Osteoblast (primary cell): ENCODE measurements at regions not wholly inside any gene's neighbourhood (a gene's known extent, or its start where the extent isn't known, plus 50 kb on each side); places are given as distances from the start of the nearest gene placed in this dataset.
"Not testable (repeated sequence)": the region's sequence is repeated elsewhere in the genome, so short reads cannot be mapped to it uniquely, and the experiment has no call there.

Experiments
- DNase-seq: peaks from one replicate; pipeline ENCODE4 v3.0.0; 2011; ENCODE audit warnings: low spot score, mixed read lengths; ENCODE audit not compliant: insufficient read length; ENCODE audit errors: missing footprints
- H2AFZ ChIP-seq: 2 replicates; pipeline ENCODE4 v1.6.0; 2011; ENCODE audit warnings: mild to moderate bottlenecking, low read length
- H3K27ac ChIP-seq: 2 replicates; pipeline ENCODE4 v1.5.1; 2011; ENCODE audit warnings: mild to moderate bottlenecking, low read depth, low read length, moderate library complexity
- H3K27me3 ChIP-seq: 2 replicates; pipeline ENCODE4 v1.6.0; 2012; ENCODE audit warnings: mild to moderate bottlenecking, control low read depth, inconsistent platforms, low read length, moderate library complexity; ENCODE audit not compliant: insufficient read depth
- H3K36me3 ChIP-seq: 2 replicates; pipeline ENCODE4 v1.5.1; 2011; ENCODE audit warnings: mild to moderate bottlenecking, low read length, control low read depth, moderate library complexity; ENCODE audit not compliant: insufficient read depth
- H3K4me1 ChIP-seq: 2 replicates; pipeline ENCODE4 v1.5.1; 2011; ENCODE audit warnings: mild to moderate bottlenecking, low read length, control low read depth, moderate library complexity; ENCODE audit not compliant: insufficient read depth
- H3K4me2 ChIP-seq: 2 replicates; pipeline ENCODE4 v1.6.0; 2011; ENCODE audit warnings: mild to moderate bottlenecking, low read length; ENCODE audit not compliant: insufficient read depth
- H3K4me3 ChIP-seq: fragments of 200-600 bp; sonication (generic); 3 replicates; pipeline ENCODE4 v1.5.1; 2012; ENCODE audit warnings: mild to moderate bottlenecking, low read length, inconsistent platforms; ENCODE audit not compliant: insufficient read depth
- H3K79me2 ChIP-seq: 2 replicates; pipeline ENCODE4 v1.6.0; 2012; ENCODE audit warnings: mild to moderate bottlenecking, low read length, control low read depth, inconsistent platforms; ENCODE audit not compliant: insufficient read depth
- H3K9me3 ChIP-seq: 2 replicates; pipeline ENCODE4 v1.5.1; 2011; ENCODE audit warnings: low read depth, low read length, control low read depth
- H4K20me1 ChIP-seq: 2 replicates; pipeline ENCODE4 v1.6.0; 2012; ENCODE audit warnings: mild to moderate bottlenecking, low read length, control low read depth; ENCODE audit not compliant: insufficient read depth
- TF ChIP-seq, protein P1 (sequence below): IDR thresholded peaks from 2 replicates; pipeline ENCODE4 v1.5.1; 2011; ENCODE audit warnings: mild to moderate bottlenecking, low read depth, low read length, moderate library complexity; ENCODE audit errors: extremely low read depth

DNA sequence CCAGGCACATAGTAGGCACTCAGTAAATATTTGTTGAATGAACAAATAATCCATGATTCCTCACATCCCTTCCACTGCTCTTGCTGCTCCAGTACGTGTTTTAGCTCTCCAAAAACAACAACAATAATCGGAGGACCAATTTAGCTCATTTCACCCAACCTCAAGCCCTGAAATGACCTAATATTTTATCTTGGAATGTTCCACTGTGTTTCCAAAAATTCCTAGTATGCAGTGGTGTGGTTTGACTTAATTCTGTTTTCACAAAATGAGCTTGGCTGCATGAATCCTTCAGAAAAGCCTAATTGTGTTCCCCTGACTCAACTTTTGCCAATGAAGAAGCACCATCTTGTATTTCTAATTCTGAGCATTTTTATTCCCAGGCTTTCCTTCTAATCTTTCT, 168.0 kb upstream of the PHACTR1 start:
- H2AFZ ChIP-seq = no peak overlapping the region
- no peak overlapping the region for H3K4me3 ChIP-seq
- DNase-seq = peak; percentile 82
- H3K79me2 ChIP-seq = no peaks in the 10 kb centered on the region
- H3K4me2 ChIP-seq = no peak overlapping the region
- H3K36me3 ChIP-seq = no peaks in the 10 kb centered on the region
- no peaks in the 10 kb centered on the region for H4K20me1 ChIP-seq
- no peaks in the 10 kb centered on the region for H3K9me3 ChIP-seq
- no peaks in the 10 kb centered on the region for H3K27me3 ChIP-seq
- H3K4me1 ChIP-seq = peaks cover 19% of the 10 kb centered on the region
- TF ChIP-seq, protein P1, sequence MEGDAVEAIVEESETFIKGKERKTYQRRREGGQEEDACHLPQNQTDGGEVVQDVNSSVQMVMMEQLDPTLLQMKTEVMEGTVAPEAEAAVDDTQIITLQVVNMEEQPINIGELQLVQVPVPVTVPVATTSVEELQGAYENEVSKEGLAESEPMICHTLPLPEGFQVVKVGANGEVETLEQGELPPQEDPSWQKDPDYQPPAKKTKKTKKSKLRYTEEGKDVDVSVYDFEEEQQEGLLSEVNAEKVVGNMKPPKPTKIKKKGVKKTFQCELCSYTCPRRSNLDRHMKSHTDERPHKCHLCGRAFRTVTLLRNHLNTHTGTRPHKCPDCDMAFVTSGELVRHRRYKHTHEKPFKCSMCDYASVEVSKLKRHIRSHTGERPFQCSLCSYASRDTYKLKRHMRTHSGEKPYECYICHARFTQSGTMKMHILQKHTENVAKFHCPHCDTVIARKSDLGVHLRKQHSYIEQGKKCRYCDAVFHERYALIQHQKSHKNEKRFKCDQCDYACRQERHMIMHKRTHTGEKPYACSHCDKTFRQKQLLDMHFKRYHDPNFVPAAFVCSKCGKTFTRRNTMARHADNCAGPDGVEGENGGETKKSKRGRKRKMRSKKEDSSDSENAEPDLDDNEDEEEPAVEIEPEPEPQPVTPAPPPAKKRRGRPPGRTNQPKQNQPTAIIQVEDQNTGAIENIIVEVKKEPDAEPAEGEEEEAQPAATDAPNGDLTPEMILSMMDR = no peak
- H3K27ac ChIP-seq = peak overlapping the region; percentile 38

DNA sequence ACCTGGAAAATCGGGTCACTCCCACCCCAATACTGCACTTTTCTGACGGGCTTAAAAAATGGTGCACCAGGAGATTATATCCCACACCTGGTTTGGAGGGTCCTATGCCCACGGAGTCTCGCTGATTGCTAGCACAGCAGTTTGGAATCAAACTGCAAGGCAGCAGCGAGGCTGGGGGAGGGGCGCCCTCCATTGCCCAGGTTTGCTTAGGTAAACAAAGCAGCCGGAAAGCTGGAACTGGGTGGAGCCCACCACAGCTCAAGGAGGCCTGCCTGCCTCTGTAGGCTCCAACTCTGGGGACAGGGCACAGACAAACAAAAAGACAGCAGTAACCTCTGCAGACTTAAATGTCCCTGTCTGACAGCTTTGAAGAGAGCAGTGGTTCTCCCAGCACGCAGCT, 167.1 kb upstream of the PHACTR1 start:
- H3K9me3 ChIP-seq, DNase-seq, H3K79me2 ChIP-seq, H3K36me3 ChIP-seq, H3K27me3 ChIP-seq, H3K4me3 ChIP-seq, H2AFZ ChIP-seq, H3K4me2 ChIP-seq, H4K20me1 ChIP-seq, H3K27ac ChIP-seq: not testable (repeated sequence)
- H3K4me1 ChIP-seq = peaks cover 19% of the 10 kb centered on the region

DNA sequence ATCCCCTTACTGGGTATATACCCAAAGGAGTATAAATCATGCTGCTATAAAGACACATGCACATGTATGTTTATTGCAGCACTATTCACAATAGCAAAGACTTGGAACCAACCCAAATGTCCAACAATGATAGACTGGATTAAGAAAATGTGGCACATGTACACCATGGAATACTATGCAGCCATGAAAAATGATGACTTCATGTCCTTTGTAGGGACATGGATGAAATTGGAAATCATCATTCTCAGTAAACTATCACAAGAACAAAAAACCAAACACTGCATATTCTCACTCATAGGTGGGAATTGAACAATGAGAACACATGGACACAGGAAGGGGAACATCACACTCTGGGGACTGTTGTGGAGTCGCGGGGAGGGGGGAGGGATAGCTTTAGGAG, 161.7 kb upstream of the PHACTR1 start:
- H3K4me3 ChIP-seq, H3K27me3 ChIP-seq, H3K27ac ChIP-seq, H3K9me3 ChIP-seq, H3K79me2 ChIP-seq, H4K20me1 ChIP-seq, H2AFZ ChIP-seq, H3K36me3 ChIP-seq, H3K4me1 ChIP-seq, H3K4me2 ChIP-seq, DNase-seq: not testable (repeated sequence)

DNA sequence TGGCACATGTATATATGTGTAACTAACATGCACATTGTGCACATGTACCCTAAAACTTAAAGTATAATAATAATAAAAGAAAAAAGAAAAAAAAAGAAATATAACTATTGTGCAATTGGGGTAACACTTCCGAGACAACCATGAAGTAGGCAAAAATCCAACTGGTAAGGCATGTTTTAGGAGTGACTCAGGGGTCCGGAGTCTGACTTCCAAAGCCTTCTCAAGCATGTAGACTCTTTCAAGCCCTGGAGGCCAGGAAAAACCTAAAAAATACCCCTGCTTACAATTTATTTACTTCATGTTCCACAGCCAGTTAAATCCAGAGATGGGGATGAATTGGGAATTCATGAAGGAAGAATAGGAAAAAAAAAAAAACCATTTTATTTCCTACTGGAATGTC, 161.3 kb upstream of the PHACTR1 start:
- Histone ChIP-seq H2AFZ (no peak overlapping the region), H3K4me2 (no peak overlapping the region), H3K79me2 (no peaks in the 10 kb centered on the region), H3K9me3 (no peaks in the 10 kb centered on the region), H3K4me1 (no peaks in the 10 kb centered on the region), H3K36me3 (no peaks in the 10 kb centered on the region), H4K20me1 (no peaks in the 10 kb centered on the region), H3K27me3 (no peaks in the 10 kb centered on the region), H3K4me3 (no peak overlapping the region), H3K27ac (no peak overlapping the region)
- TF ChIP-seq, protein P1 = no peak
- peak; percentile 73 for DNase-seq

DNA sequence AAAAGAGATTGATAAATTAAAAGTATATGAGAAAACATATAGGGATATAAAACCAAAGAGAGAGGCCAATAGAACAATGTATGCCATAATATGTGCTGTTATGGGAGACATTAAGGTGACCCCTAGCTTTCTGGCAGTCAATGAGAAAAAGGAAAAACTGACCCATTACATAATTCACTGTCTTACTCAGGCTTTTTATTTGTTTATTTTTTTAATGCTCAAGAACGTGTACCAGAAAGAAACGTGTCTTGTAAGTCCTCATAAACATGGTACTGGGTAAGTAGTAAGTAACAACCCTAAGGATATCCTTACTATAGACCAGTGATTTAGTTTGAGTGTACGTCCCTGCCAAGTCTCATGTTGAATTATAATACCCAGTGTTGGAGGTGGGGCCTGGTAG, 160.8 kb upstream of the PHACTR1 start:
- no peak for DNase-seq
- no peaks in the 10 kb centered on the region for H3K27me3 ChIP-seq
- no peaks in the 10 kb centered on the region for H3K9me3 ChIP-seq
- no peaks in the 10 kb centered on the region for H4K20me1 ChIP-seq
- TF ChIP-seq, protein P1 = no peak
- no peak overlapping the region for H3K4me3 ChIP-seq
- H3K36me3 ChIP-seq = no peaks in the 10 kb centered on the region
- H3K27ac ChIP-seq = no peak overlapping the region
- H3K79me2 ChIP-seq = no peaks in the 10 kb centered on the region
- no peaks in the 10 kb centered on the region for H3K4me1 ChIP-seq
- H3K4me2 ChIP-seq = no peak overlapping the region
- H2AFZ ChIP-seq = no peak overlapping the region
